PC-9 (cell line): ENCODE measurements at regions not wholly inside any gene's neighbourhood (a gene's known extent, or its start where the extent isn't known, plus 50 kb on each side); places are given as distances from the start of the nearest gene placed in this dataset.

ENCODE experiments used
- CTCF ChIP-seq: fragments of 200-600 bp; sonication (generic); conservative IDR thresholded peaks from 2 replicates; pipeline ENCODE4 v1.6.1; 2017; ENCODE audit warnings: mixed run types, antibody characterized with exemption, mild to moderate bottlenecking, moderate library complexity
- EZH2 ChIP-seq: fragments of 200-600 bp; sonication (generic); IDR thresholded peaks from 2 replicates; pipeline ENCODE4 v1.8.0; 2017; ENCODE audit warnings: antibody characterized with exemption, low read depth

GRCh38 chr12:82210882-82211281, 147.3 kb downstream of the CCDC59 start:
- TF ChIP-seq CTCF (no peak), EZH2 (no peak)
